K562 (cell line): ENCODE measurements at regions not wholly inside any gene's neighbourhood (a gene's known extent, or its start where the extent isn't known, plus 50 kb on each side); places are given as distances from the start of the nearest gene placed in this dataset.

Experiments used
- CAMTA2 ChIP-seq: fragments of 250-450 bp; sonication (Bioruptor Pico); conservative IDR thresholded peaks from 2 replicates; pipeline ENCODE4 v1.5.1; 2022
- CBX8 ChIP-seq: fragments of 200-600 bp; sonication (generic); IDR thresholded peaks from 2 replicates; pipeline ENCODE4 v1.6.1; 2012; ENCODE audit warnings: borderline replicate concordance, mixed run types, low read depth, mild to moderate bottlenecking, moderate library complexity, mixed read lengths, low read length, control low read depth, inconsistent platforms; ENCODE audit not compliant: poor library complexity, severe bottlenecking; ENCODE audit errors: extremely low read depth
- DMBX1 ChIP-seq: fragments of 250-450 bp; sonication (Bioruptor Pico); IDR thresholded peaks from 2 replicates; pipeline ENCODE4 v1.8.0; 2022; ENCODE audit warnings: inconsistent platforms, mild to moderate bottlenecking, moderate library complexity, borderline replicate concordance
- FOS ChIP-seq: IDR thresholded peaks from 3 replicates; pipeline ENCODE4 v1.6.1; 2011; ENCODE audit not compliant: insufficient read length; ENCODE audit errors: extremely low read depth
- FOXA1 ChIP-seq: fragments of 450-650 bp; IDR thresholded peaks from 2 replicates; pipeline ENCODE4 v1.6.1; 2016; ENCODE audit warnings: mild to moderate bottlenecking, borderline replicate concordance
- FOXJ2 ChIP-seq: fragments of 200-800 bp; sonication (Bioruptor generic); IDR thresholded peaks from 2 replicates; pipeline ENCODE4 v1.6.1; 2016; ENCODE audit warnings: missing genetic modification characterization, missing compliant biosample characterization
- HDAC6 ChIP-seq: IDR thresholded peaks from 2 replicates; pipeline ENCODE4 v1.6.1; 2012; ENCODE audit warnings: low read depth, mild to moderate bottlenecking, control low read depth, inconsistent platforms, low read length, moderate library complexity
- JUN ChIP-seq, 2 experiments: sonication (generic) in 1 of 2; formaldehyde crosslinking in 1 of 2; IDR thresholded peaks; 2 replicates each; pipeline versions ENCODE4 v1.6.1 to v1.8.0; 2012 to 2022; ENCODE audit warnings: borderline replicate concordance in 2 of 2, mild to moderate bottlenecking in 2 of 2, improper control_type of control experiment in 1 of 2, low read depth in 1 of 2, low read length in 1 of 2, missing genetic modification reagents in 1 of 2
- KAT7 ChIP-seq: sonication (generic); formaldehyde crosslinking; IDR thresholded peaks from 2 replicates; pipeline ENCODE4 v1.8.0; 2022; ENCODE audit warnings: missing genetic modification reagents, mild to moderate bottlenecking, borderline replicate concordance
- KLF1 ChIP-seq: fragments of 450-650 bp; IDR thresholded peaks from 2 replicates; pipeline ENCODE4 v1.6.1; 2016; ENCODE audit warnings: missing genetic modification characterization, missing compliant biosample characterization
- MCM3 ChIP-seq: fragments of 450-650 bp; IDR thresholded peaks from 2 replicates; pipeline ENCODE4 v1.6.1; 2016
- MECOM ChIP-seq: fragments of 250-450 bp; sonication (Bioruptor Pico); IDR thresholded peaks from 2 replicates; pipeline ENCODE4 v1.8.0; 2022; ENCODE audit warnings: inconsistent platforms
- POU5F1 ChIP-seq: fragments of 150-350 bp; IDR thresholded peaks from 2 replicates; pipeline ENCODE4 v1.6.1; 2014; ENCODE audit warnings: borderline replicate concordance, low read length, low read depth, mild to moderate bottlenecking; ENCODE audit not compliant: partially characterized antibody
- RHOXF2B ChIP-seq: fragments of 250-450 bp; sonication (Bioruptor Pico); conservative IDR thresholded peaks from 2 replicates; pipeline ENCODE4 v1.5.1; 2021
- RNF2 ChIP-seq: sonication (generic); IDR thresholded peaks from 2 replicates; pipeline ENCODE4 v1.6.1; 2016
- ZNF184 ChIP-seq: sonication (generic); formaldehyde crosslinking; IDR thresholded peaks from 2 replicates; pipeline ENCODE4 v1.5.0; 2020; ENCODE audit warnings: missing genetic modification reagents
- ZNF197 ChIP-seq: fragments of 200-800 bp; sonication (Bioruptor generic); IDR thresholded peaks from 2 replicates; pipeline ENCODE4 v1.6.1; 2016; ENCODE audit warnings: low read depth, missing genetic modification characterization, missing compliant biosample characterization
- ZNF311 ChIP-seq: fragments of 250-450 bp; sonication (Bioruptor Pico); IDR thresholded peaks from 2 replicates; pipeline ENCODE4 v1.4.0; 2020; ENCODE audit warnings: mild to moderate bottlenecking, moderate library complexity
- ZNF41 ChIP-seq: fragments of 250-450 bp; sonication (Bioruptor Pico); conservative IDR thresholded peaks from 2 replicates; pipeline ENCODE4 v1.4.0; 2020; ENCODE audit warnings: mild to moderate bottlenecking
- ZNF551 ChIP-seq: fragments of 250-450 bp; sonication (Bioruptor Pico); IDR thresholded peaks from 2 replicates; pipeline ENCODE4 v1.5.0; 2021; ENCODE audit warnings: mild to moderate bottlenecking, moderate library complexity
- ZSCAN29 ChIP-seq: fragments of 450-650 bp; IDR thresholded peaks from 2 replicates; pipeline ENCODE4 v1.6.1; 2017
- TF ChIP-seq, protein P1 (sequence below): fragments of 250-450 bp; sonication (Bioruptor Pico); IDR thresholded peaks from 2 replicates; pipeline ENCODE4 v1.5.0; 2020; ENCODE audit warnings: mild to moderate bottlenecking
- TF ChIP-seq, protein P2 (sequence below): fragments of 450-650 bp; IDR thresholded peaks from 2 replicates; pipeline ENCODE4 v1.7.0; 2016; ENCODE audit warnings: borderline replicate concordance
- TF ChIP-seq, protein P3 (sequence below), 2 experiments: IDR thresholded peaks; 2 replicates each; pipeline ENCODE4 v1.6.1; 2012; ENCODE audit warnings: improper control_type of control experiment in 2 of 2, low read depth in 2 of 2, low read length in 2 of 2, borderline replicate concordance in 1 of 2

DNA sequence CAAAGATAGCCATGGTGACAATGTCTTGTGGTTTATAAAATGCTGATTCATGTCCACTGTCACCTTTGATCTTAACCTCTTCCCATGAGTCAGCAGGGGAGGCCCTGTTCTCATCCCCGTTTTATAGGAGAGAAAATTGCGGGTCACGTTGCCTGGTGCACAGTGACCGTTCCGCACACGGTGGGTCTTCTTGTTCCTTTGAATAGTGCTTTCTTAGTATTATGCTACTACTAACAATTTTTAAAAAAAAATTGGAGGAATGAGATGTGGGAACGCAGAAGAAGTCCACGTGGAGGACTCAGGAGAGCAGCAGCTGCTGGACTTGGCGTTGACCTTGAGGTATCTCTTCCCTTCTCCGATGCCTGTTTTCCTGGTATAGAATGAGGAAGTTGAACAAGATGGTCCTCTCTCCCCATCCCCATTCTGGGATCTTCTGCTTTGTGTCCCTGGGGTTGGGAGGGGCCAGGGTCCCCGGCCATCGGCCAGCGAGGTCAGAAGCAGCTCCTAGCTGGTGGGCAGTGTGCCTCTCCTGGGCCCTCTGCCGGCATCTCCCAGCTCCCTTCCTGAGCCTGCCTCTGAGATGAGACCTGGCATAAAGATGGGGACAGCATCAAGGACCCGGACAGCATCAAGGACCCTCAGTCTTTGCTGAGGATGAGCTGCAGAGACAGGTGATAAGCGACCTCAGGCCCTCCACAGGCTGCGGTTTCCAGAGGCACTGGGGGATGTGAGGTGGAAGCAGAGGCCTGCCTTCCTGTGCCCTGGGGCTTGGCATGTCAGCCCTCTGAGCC is 143.9 kb downstream of the C9orf50 start (continued):
- no peak for TF ChIP-seq DMBX1 (CRISPR knock-in tag)
- TF ChIP-seq CBX8 = no peak
- TF ChIP-seq MCM3 = no peak
- no peak for TF ChIP-seq HDAC6
- TF ChIP-seq FOXJ2 (tag) = no peak
- no peak for TF ChIP-seq FOXA1
- peak; percentile 28; the same call in 1 of the 2 replicates for TF ChIP-seq MECOM (CRISPR knock-in tag)
- no peak for TF ChIP-seq KAT7
- TF ChIP-seq RNF2 = no peak
- no peak for TF ChIP-seq KLF1
- TF ChIP-seq ZNF184 = no peak
- TF ChIP-seq, protein P1, sequence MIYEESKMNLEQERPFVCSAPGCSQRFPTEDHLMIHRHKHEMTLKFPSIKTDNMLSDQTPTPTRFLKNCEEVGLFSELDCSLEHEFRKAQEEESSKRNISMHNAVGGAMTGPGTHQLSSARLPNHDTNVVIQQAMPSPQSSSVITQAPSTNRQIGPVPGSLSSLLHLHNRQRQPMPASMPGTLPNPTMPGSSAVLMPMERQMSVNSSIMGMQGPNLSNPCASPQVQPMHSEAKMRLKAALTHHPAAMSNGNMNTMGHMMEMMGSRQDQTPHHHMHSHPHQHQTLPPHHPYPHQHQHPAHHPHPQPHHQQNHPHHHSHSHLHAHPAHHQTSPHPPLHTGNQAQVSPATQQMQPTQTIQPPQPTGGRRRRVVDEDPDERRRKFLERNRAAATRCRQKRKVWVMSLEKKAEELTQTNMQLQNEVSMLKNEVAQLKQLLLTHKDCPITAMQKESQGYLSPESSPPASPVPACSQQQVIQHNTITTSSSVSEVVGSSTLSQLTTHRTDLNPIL = no peak
- peak; percentile 49; the same call in 1 of the 2 replicates for TF ChIP-seq JUN (IDR thresholded peaks at IDR 0.05; ENCODE audit: borderline replicate concordance, low read depth, low read length)
- TF ChIP-seq JUN (CRISPR knock-in tag; IDR thresholded peaks at IDR 0.05; ENCODE audit: borderline replicate concordance) = no peak
- TF ChIP-seq ZNF551 (CRISPR knock-in tag) = no peak
- no peak for TF ChIP-seq FOS
- no peak for TF ChIP-seq ZNF41 (CRISPR knock-in tag)
- TF ChIP-seq, protein P2, sequence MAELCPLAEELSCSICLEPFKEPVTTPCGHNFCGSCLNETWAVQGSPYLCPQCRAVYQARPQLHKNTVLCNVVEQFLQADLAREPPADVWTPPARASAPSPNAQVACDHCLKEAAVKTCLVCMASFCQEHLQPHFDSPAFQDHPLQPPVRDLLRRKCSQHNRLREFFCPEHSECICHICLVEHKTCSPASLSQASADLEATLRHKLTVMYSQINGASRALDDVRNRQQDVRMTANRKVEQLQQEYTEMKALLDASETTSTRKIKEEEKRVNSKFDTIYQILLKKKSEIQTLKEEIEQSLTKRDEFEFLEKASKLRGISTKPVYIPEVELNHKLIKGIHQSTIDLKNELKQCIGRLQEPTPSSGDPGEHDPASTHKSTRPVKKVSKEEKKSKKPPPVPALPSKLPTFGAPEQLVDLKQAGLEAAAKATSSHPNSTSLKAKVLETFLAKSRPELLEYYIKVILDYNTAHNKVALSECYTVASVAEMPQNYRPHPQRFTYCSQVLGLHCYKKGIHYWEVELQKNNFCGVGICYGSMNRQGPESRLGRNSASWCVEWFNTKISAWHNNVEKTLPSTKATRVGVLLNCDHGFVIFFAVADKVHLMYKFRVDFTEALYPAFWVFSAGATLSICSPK = no peak
- no peak for TF ChIP-seq CAMTA2
- no peak for TF ChIP-seq POU5F1
- TF ChIP-seq, protein P3, sequence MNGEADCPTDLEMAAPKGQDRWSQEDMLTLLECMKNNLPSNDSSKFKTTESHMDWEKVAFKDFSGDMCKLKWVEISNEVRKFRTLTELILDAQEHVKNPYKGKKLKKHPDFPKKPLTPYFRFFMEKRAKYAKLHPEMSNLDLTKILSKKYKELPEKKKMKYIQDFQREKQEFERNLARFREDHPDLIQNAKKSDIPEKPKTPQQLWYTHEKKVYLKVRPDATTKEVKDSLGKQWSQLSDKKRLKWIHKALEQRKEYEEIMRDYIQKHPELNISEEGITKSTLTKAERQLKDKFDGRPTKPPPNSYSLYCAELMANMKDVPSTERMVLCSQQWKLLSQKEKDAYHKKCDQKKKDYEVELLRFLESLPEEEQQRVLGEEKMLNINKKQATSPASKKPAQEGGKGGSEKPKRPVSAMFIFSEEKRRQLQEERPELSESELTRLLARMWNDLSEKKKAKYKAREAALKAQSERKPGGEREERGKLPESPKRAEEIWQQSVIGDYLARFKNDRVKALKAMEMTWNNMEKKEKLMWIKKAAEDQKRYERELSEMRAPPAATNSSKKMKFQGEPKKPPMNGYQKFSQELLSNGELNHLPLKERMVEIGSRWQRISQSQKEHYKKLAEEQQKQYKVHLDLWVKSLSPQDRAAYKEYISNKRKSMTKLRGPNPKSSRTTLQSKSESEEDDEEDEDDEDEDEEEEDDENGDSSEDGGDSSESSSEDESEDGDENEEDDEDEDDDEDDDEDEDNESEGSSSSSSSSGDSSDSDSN (IDR thresholded peaks at IDR 0.05; ENCODE audit: borderline replicate concordance in 1 of 2, low read depth in 2 of 2, low read length in 2 of 2) = no peak
- TF ChIP-seq ZSCAN29 = no peak
- TF ChIP-seq RHOXF2B (CRISPR knock-in tag) = no peak
- no peak for TF ChIP-seq ZNF311 (CRISPR knock-in tag)
- TF ChIP-seq ZNF197 (CRISPR knock-in tag) = no peak
